ENCODE measurements at regions not wholly inside any gene's neighbourhood (a gene's known extent, or its start where the extent isn't known, plus 50 kb on each side); places are given as distances from the start of the nearest gene placed in this dataset.

DNA sequence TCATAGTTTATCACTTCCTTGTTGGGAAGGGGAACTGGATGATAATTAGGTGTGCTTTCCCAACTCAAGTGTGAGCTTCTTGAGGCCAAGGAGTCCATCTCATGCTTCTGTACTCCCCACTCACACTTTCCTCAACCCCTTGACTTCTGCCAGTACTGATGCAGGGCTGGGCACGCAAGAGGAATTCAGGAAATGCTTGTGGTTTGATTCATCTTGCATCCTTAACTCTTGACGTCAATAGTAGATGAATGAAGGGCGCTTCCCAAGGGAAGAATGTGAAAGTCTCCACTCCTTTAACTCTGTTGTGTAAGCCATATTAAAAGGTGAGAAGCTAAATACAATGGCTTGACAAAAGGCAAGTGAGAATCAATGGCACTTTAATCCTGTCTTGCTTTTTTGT is 101.8 kb downstream of the AGTR2 start:
- Histone ChIP-seq H3K27ac (ENCODE audit: insufficient read depth, low read depth, low read length) (peak overlapping the region; percentile 41), H3K4me3 (replicated peaks in 1 of 3; ENCODE audit: insufficient read depth in 1 of 3, low read depth in 1 of 3, low read length in 3 of 3) (no peak overlapping the region), H3K27me3 (ENCODE audit: control insufficient read depth in 2 of 2, insufficient read depth in 2 of 2, low read length in 2 of 2) (no peaks in the 10 kb centered on the region), H3K4me2 (ENCODE audit: insufficient read depth, low read length) (no peak overlapping the region), H3K79me2 (ENCODE audit: control insufficient read depth, insufficient read depth, low read length) (no peaks in the 10 kb centered on the region), H3K9ac (replicated peaks; ENCODE audit: extremely low read depth, insufficient read depth, low read length) (peak overlapping the region; percentile 11), H2AFZ (ENCODE audit: low read depth, low read length) (no peak overlapping the region), H3K4me1 (ENCODE audit: control insufficient read depth, extremely low read depth, insufficient read depth, low read length) (no peaks in the 10 kb centered on the region), H3K9me3 (replicated peaks; ENCODE audit: control insufficient read depth, insufficient read depth, low read length) (no peaks in the 10 kb centered on the region), H4K20me1 (replicated peaks; ENCODE audit: control insufficient read depth, extremely low read depth, insufficient read depth, low read length) (no peaks in the 10 kb centered on the region), H3K36me3 (ENCODE audit: control insufficient read depth in 2 of 2, extremely low read depth in 1 of 2, insufficient read depth in 2 of 2, low read length in 2 of 2) (no peaks in the 10 kb centered on the region), H3K9me1 (replicated peaks; ENCODE audit: control insufficient read depth, extremely low read depth, insufficient read depth, low read length) (no peaks in the 10 kb centered on the region)
- BruUV-seq (replicated peaks) = no TSS peak
- intact Hi-C loops (cut with micrococcal nuclease) = loop anchor here (1.0 kb wide), 1 partner anchor 39 kb away; no protein-coding TSS in a partner anchor
- ChIA-PET POLR2A (no interaction called here), CTCF (no interaction called here)
- dilution Hi-C loops (cut with MboI; ENCODE audit: extremely low pct_ligation_motif_present, low sequenced_read_pairs) = no loop called here
- TF ChIP-seq JUN (IDR thresholded peaks at IDR 0.05; ENCODE audit: borderline replicate concordance, insufficient read depth, insufficient read length, low read depth) (peak; percentile 35), POLR2A (IDR thresholded peaks at IDR 0.05; ENCODE audit: low read depth, low read length) (no peak), CTCF (IDR thresholded peaks at IDR 0.05; ENCODE audit: extremely low read depth in 1 of 2, insufficient read depth in 1 of 2, low read depth in 1 of 2, low read length in 2 of 2) (no peak), GATA2 (IDR thresholded peaks at IDR 0.05; ENCODE audit: insufficient read depth, insufficient read length, low read depth, low read length) (no peak), FOS (IDR thresholded peaks at IDR 0.05; ENCODE audit: borderline replicate concordance, insufficient read depth, low read length) (peak; percentile 48)
- DNase-seq (ENCODE audit: low read depth, low spot score) = peak; percentile 31
- FAIRE-seq = no peak

- no peak for TF ChIP-seq FOS (IDR thresholded peaks at IDR 0.05; ENCODE audit: borderline replicate concordance, insufficient read depth, low read length)
- TF ChIP-seq JUN (IDR thresholded peaks at IDR 0.05; ENCODE audit: borderline replicate concordance, insufficient read depth, insufficient read length, low read depth) = no peak
- TF ChIP-seq CTCF (IDR thresholded peaks at IDR 0.05; ENCODE audit: extremely low read depth in 1 of 2, insufficient read depth in 1 of 2, low read depth in 1 of 2, low read length in 2 of 2) = no peak
- no peak for TF ChIP-seq POLR2A (IDR thresholded peaks at IDR 0.05; ENCODE audit: low read depth, low read length)
- TF ChIP-seq EZH2 (IDR thresholded peaks at IDR 0.05; ENCODE audit: borderline replicate concordance, low read depth, low read length, severe bottlenecking) = no peak
- TF ChIP-seq GATA2 (IDR thresholded peaks at IDR 0.05; ENCODE audit: insufficient read depth, insufficient read length, low read depth, low read length) = no peak
- ChIA-PET CTCF (no interaction called here), POLR2A (no interaction called here)
- Histone ChIP-seq H3K9me3 (replicated peaks; ENCODE audit: control insufficient read depth, insufficient read depth, low read length) (no peaks in the 10 kb centered on the region), H4K20me1 (replicated peaks; ENCODE audit: control insufficient read depth, extremely low read depth, insufficient read depth, low read length) (no peaks in the 10 kb centered on the region), H3K27me3 (ENCODE audit: control insufficient read depth in 2 of 2, insufficient read depth in 2 of 2, low read length in 2 of 2) (no peaks in the 10 kb centered on the region), H3K9me1 (replicated peaks; ENCODE audit: control insufficient read depth, extremely low read depth, insufficient read depth, low read length) (no peaks in the 10 kb centered on the region), H3K4me2 (ENCODE audit: insufficient read depth, low read length) (no peak overlapping the region), H3K4me1 (ENCODE audit: control insufficient read depth, extremely low read depth, insufficient read depth, low read length) (no peaks in the 10 kb centered on the region), H3K27ac (ENCODE audit: insufficient read depth, low read depth, low read length) (peak overlapping the region; percentile 39), H3K9ac (replicated peaks; ENCODE audit: extremely low read depth, insufficient read depth, low read length) (peak overlapping the region; percentile 11), H3K36me3 (ENCODE audit: control insufficient read depth in 2 of 2, extremely low read depth in 1 of 2, insufficient read depth in 2 of 2, low read length in 2 of 2) (no peaks in the 10 kb centered on the region), H2AFZ (ENCODE audit: low read depth, low read length) (no peak overlapping the region), H3K4me3 (replicated peaks in 1 of 3; ENCODE audit: insufficient read depth in 1 of 3, low read depth in 1 of 3, low read length in 3 of 3) (no peak overlapping the region), H3K79me2 (ENCODE audit: control insufficient read depth, insufficient read depth, low read length) (no peaks in the 10 kb centered on the region)
- dilution Hi-C loops (cut with MboI; ENCODE audit: extremely low pct_ligation_motif_present, low sequenced_read_pairs) (no loop called here), intact Hi-C loops (cut with micrococcal nuclease) (loop anchor here (1.0 kb wide), 1 partner anchor 40 kb away; no protein-coding TSS in a partner anchor)
- FAIRE-seq (no peak), DNase-seq (ENCODE audit: low read depth, low spot score) (no peak)
- TSS peak; percentile 70 for BruUV-seq (replicated peaks)
These were observed 102.3 kb downstream of the AGTR2 start for GRCh38 chrX:116272861-116273260.

All from endothelial cell of umbilical vein (primary cell).